Activated naive CD4-positive, alpha-beta T cell treated with anti-CD3 and anti-CD28 coated beads for 36 hours (primary cell): ENCODE measurements at regions not wholly inside any gene's neighbourhood (a gene's known extent, or its start where the extent isn't known, plus 50 kb on each side); places are given as distances from the start of the nearest gene placed in this dataset.
"Not testable (repeated sequence)": the region's sequence is repeated elsewhere in the genome, so short reads cannot be mapped to it uniquely, and the experiment has no call there.

ENCODE experiments used
- CTCF ChIA-PET: fragments of 350-600 bp; sonication (Branson Sonifier 250); formaldehyde crosslinking; loops from one replicate; lab custom pipeline; 2021; ENCODE audit warnings: antibody characterized with exemption; lab: Charles Lee
- DNase-seq: peaks from one replicate; pipeline ENCODE4 v3.0.0-alpha.2; 2020
- H3K27ac Mint-ChIP-seq: one replicate; pipeline ENCODE4 v1.8.0; 2021; ENCODE audit warnings: mild to moderate bottlenecking, mixed read lengths
- H3K27me3 Mint-ChIP-seq: one replicate; pipeline ENCODE4 v1.8.0; 2021; ENCODE audit warnings: low read depth, mixed read lengths
- H3K36me3 Mint-ChIP-seq: one replicate; pipeline ENCODE4 v1.8.0; 2021; ENCODE audit warnings: low read depth, mixed read lengths
- H3K4me1 Mint-ChIP-seq: one replicate; pipeline ENCODE4 v1.8.0; 2021; ENCODE audit warnings: low read depth, mixed read lengths
- H3K4me3 Mint-ChIP-seq: one replicate; pipeline ENCODE4 v1.8.0; 2021; ENCODE audit warnings: mild to moderate bottlenecking, moderate library complexity, mixed read lengths
- H3K9me3 Mint-ChIP-seq: one replicate; pipeline ENCODE4 v1.8.0; 2021; ENCODE audit warnings: mixed read lengths
- intact Hi-C: fragments of 100-400 bp; cut with micrococcal nuclease; formaldehyde crosslinking; loops from one replicate; pipeline ENCODE4 v1.15.1; 2023

DNA sequence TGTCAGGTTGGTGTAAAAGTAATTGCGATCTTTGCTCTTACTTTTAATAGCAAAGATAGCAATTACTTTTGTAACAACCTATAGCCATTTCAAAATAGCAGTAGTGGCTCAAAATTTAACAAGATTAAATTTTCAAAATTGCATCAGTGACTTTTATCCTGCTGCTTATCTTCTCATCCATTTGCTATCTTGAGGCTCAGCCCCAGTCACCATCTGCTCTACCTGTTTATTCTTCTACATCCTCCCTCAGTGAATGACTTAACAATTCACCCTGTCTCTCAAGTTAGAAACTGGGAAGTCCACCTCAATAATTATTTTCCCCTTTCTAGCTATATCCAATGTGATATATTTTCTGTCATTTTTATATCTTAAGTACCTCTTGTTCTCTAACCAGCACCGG, 148.6 kb upstream of the ZNF804A start:
- CTCF ChIA-PET = no interaction called here
- no peaks in the 10 kb centered on the region for H3K4me1 Mint-ChIP-seq
- no peak overlapping the region for H3K27ac Mint-ChIP-seq
- intact Hi-C loops = no loop called here
- no peaks in the 10 kb centered on the region for H3K36me3 Mint-ChIP-seq
- H3K9me3 Mint-ChIP-seq = peaks cover 3% of the 10 kb centered on the region
- no peak overlapping the region for H3K4me3 Mint-ChIP-seq
- no peaks in the 10 kb centered on the region for H3K27me3 Mint-ChIP-seq
- no peak for DNase-seq

DNA sequence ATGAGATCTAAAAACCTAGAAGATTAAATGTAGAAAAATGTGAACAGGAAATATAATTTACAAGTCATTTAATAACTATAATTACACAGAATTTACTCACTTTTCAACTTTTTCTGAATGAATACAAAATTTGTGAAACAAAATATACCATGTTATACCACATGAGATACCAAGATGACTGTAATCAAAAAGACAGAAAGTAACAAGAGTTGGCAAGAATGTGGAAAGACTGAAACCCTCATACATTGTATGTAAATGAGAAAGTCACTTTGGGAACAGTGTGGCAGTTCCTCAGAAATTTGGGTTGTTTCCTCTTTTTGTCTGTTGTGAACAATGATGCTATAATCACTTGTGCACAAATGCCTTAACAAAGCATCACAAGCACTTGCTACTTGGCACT, 145.4 kb upstream of the ZNF804A start:
- Mint-ChIP-seq H3K27me3 (no peaks in the 10 kb centered on the region), H3K9me3 (no peaks in the 10 kb centered on the region), H3K36me3 (no peaks in the 10 kb centered on the region), H3K27ac (no peak overlapping the region), H3K4me3 (no peak overlapping the region), H3K4me1 (no peaks in the 10 kb centered on the region)
- no peak for DNase-seq
- CTCF ChIA-PET = no interaction called here
- intact Hi-C loops = no loop called here

DNA sequence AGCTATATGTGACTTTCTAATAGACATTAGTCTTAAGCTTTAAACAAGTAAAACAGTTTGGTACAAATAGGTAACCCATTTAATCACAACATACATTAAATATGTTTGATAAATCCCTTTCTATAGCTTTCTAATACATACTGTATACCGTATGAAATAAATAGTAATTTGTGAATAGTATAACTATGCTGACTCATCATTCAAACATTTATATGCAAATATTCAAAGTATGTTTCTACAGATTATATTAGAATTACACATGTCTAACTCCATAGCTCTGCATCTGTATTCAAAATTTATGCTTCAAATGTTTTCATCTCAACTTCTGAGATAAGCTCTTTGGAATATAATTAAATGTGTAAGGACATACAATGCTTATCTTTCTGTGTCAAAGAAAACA, 142.7 kb upstream of the ZNF804A start:
- no peak overlapping the region for H3K27ac Mint-ChIP-seq
- no peaks in the 10 kb centered on the region for H3K36me3 Mint-ChIP-seq
- intact Hi-C loops = no loop called here
- CTCF ChIA-PET = no interaction called here
- no peaks in the 10 kb centered on the region for H3K4me1 Mint-ChIP-seq
- H3K9me3 Mint-ChIP-seq = no peaks in the 10 kb centered on the region
- DNase-seq = no peak
- no peaks in the 10 kb centered on the region for H3K27me3 Mint-ChIP-seq
- H3K4me3 Mint-ChIP-seq = no peak overlapping the region

DNA sequence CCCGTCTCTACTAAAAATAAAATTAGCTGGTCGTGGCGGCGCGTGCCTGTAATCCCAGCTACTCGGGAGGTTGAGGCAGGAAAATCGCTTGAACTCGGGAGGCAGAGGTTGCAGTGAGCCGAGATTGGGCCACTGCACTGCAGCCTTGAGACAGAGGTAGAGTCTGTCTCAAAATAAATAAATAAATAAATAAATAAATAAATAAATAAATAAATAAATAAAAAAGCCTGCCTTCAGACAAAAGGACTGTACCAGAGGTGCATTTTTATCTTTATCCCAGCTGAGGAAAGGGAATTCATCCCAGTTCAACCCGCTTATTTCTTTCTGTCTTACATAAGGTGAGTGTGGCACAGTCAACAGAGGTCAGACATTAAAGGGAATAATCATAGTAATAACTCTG, 141.6 kb upstream of the ZNF804A start:
- H3K36me3 Mint-ChIP-seq, H3K9me3 Mint-ChIP-seq, H3K4me3 Mint-ChIP-seq, intact Hi-C loops, DNase-seq, H3K27ac Mint-ChIP-seq, H3K27me3 Mint-ChIP-seq, CTCF ChIA-PET, H3K4me1 Mint-ChIP-seq: not testable (repeated sequence)

DNA sequence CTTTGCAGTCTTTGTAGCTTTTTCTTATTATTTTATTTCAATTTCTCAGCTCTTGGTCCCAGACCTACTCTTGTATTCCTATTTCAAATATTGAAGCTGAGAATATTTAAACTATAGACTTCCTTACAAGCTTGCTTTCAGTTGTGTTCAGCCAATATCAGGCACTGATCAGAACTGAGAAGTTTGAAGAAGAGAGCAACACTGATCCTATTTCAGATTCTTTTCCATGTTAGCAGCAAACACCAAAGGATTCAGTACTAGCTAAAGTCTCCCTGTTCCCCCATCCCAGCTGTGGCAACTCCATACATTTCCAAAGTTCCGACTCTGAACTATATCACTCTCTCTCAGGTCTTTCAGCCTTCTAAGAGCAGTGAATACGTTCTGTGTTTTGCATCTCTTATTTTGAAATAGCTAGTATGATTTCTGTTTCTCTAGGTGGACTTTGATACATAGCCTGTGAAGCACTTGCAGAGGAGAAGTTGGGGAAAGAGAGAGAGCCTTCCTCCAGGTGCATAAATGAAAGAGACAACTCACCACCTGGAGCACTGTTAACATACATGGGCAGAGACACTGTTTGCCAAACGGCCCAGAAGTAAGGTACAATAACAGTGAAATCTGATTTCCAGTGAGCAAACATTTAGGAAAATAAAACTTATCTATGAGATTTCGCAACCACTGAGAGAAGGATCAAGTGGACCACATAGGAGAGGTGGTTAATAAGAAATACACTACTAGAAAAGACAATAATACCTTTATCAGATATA, 135.0 kb upstream of the ZNF804A start:
- Mint-ChIP-seq H3K36me3 (no peaks in the 10 kb centered on the region), H3K27ac (no peak overlapping the region), H3K4me1 (no peaks in the 10 kb centered on the region), H3K27me3 (no peaks in the 10 kb centered on the region), H3K4me3 (no peak overlapping the region), H3K9me3 (no peaks in the 10 kb centered on the region)
- CTCF ChIA-PET = no interaction called here
- intact Hi-C loops = no loop called here
- DNase-seq = no peak

DNA sequence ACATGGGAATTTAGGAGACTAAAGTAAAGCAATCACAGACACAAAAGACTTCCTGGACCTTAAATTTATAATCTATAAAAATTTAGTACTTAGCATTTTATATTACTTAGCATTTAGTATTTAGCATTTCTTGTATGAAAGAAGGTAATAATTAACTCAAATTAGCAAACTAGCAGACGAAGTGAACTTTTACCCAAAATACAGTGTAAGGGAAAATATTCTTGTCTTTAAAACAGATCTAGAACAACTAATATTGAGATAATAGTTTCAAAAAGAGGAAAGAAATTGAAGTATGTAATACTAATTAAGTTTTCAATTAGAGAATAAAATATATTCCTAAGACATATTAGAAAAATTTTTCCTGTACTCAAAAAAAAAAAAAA, 134.5 kb upstream of the ZNF804A start:
- intact Hi-C loops = no loop called here
- Mint-ChIP-seq H3K27ac (no peak overlapping the region), H3K4me3 (no peak overlapping the region), H3K9me3 (no peaks in the 10 kb centered on the region), H3K36me3 (no peaks in the 10 kb centered on the region), H3K4me1 (no peaks in the 10 kb centered on the region), H3K27me3 (no peaks in the 10 kb centered on the region)
- CTCF ChIA-PET = no interaction called here
- DNase-seq = no peak

DNA sequence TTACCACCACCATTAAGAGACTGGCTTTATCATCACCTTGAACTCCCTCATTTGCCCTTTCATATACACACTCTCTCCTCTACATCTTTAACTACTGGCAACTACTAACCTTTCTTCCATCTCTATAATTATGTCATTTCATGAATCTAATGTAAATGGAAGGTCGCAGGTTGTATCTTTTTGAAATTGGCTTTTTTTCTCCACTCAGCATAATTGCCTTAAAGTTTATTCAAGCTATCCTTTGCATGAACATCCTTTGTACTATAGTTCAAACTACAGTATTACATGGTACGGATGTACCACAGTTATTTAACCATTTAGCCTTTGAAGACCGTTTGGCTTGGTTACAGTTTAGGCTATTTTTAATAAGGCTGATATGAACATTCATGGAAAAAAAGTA, 129.5 kb upstream of the ZNF804A start:
- H3K4me3 Mint-ChIP-seq = no peak overlapping the region
- H3K9me3 Mint-ChIP-seq = no peaks in the 10 kb centered on the region
- intact Hi-C loops = no loop called here
- DNase-seq = no peak
- H3K36me3 Mint-ChIP-seq = no peaks in the 10 kb centered on the region
- H3K4me1 Mint-ChIP-seq = no peaks in the 10 kb centered on the region
- no peaks in the 10 kb centered on the region for H3K27me3 Mint-ChIP-seq
- CTCF ChIA-PET = no interaction called here
- no peak overlapping the region for H3K27ac Mint-ChIP-seq

DNA sequence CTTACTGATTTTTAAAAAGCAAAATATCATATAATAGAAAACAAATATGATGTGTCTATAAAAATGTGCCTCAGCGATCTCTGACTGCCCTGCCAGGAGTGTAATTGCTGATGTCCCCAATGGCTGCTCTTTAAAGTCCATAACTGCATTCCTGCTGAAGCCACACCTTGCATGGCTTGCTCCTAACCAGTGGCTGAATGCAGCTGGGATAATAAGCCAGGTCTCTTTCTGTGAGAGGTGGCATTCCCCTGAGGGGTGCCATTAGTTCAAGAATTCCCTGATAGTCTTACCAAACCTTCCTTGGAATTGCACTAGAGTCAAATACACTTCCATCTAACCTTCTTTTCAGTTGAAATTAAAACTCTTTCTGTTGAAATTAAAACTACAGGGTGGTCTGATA, 125.8 kb upstream of the ZNF804A start:
- DNase-seq = no peak
- H3K9me3 Mint-ChIP-seq = no peaks in the 10 kb centered on the region
- intact Hi-C loops = no loop called here
- CTCF ChIA-PET = no interaction called here
- no peak overlapping the region for H3K27ac Mint-ChIP-seq
- no peaks in the 10 kb centered on the region for H3K27me3 Mint-ChIP-seq
- no peaks in the 10 kb centered on the region for H3K36me3 Mint-ChIP-seq
- H3K4me1 Mint-ChIP-seq = no peaks in the 10 kb centered on the region
- H3K4me3 Mint-ChIP-seq = no peak overlapping the region

DNA sequence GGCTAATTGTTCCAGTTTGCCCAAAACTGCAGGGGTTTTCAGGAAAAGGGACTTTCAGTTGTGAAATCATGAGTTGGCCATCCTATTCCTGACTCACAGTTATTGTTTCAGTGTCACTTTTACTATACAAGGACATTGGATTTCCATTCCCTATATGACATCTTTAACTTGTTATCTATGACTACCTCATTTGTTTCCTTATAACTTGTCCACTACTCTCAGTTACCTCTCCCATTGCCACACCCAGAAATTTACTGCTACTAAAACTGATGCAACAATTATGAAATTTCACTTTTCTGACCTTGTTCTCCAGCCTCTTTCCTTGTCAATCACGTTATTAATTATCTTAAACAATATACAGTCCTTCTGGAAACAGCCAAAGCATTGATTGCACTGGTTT, 116.5 kb upstream of the ZNF804A start:
- intact Hi-C loops = loop anchor here (2.0 kb wide), 1 partner anchor 57 kb away; no protein-coding TSS in a partner anchor
- Mint-ChIP-seq H3K27me3 (no peaks in the 10 kb centered on the region), H3K4me1 (no peaks in the 10 kb centered on the region), H3K4me3 (no peak overlapping the region), H3K27ac (no peak overlapping the region), H3K36me3 (no peaks in the 10 kb centered on the region), H3K9me3 (peaks cover 2% of the 10 kb centered on the region)
- no peak for DNase-seq
- CTCF ChIA-PET = no interaction called here

DNA sequence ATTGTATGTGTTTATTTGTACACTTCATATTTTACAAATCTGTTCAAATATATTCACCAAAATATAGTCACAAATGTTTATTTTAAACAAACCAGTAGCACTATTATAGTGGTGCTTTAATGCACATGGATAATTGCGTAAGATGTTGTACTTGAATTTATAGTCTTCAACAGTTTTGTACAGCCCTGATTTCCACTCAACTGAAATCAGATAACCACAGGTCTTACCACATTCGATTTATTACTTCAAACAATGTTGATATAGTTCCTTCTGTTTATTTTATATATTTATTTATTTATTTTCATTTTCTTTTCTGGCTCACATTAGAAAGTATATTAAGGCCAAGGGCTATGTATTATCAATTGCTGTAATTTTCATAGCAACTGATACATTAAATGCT, 99.4 kb upstream of the ZNF804A start:
- Mint-ChIP-seq H3K9me3 (no peaks in the 10 kb centered on the region), H3K4me3 (no peak overlapping the region), H3K27me3 (no peaks in the 10 kb centered on the region), H3K4me1 (no peaks in the 10 kb centered on the region), H3K36me3 (no peaks in the 10 kb centered on the region), H3K27ac (no peak overlapping the region)
- intact Hi-C loops = no loop called here
- DNase-seq = no peak
- CTCF ChIA-PET = no interaction called here

DNA sequence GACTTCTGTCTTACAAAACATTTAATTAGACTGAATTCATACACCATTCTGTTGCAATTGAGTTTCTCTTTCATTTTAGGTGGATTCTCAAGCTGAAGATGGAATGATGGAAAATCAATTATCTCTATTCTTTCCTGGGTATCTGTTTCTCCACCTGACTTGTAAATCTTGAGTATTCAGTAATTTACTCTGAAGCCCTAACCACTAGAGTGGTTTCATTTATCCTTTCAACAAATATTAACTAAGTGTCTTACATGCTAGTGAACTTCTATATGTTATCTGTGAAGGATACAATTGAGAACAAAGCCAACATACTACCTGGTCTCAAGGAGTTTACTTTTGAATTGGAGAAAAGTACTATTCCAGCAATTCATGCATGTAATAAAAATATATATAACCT, 94.1 kb upstream of the ZNF804A start:
- CTCF ChIA-PET = no interaction called here
- no peaks in the 10 kb centered on the region for H3K36me3 Mint-ChIP-seq
- H3K27ac Mint-ChIP-seq = no peak overlapping the region
- intact Hi-C loops = no loop called here
- H3K9me3 Mint-ChIP-seq = peaks cover 3% of the 10 kb centered on the region
- H3K4me3 Mint-ChIP-seq = no peak overlapping the region
- no peaks in the 10 kb centered on the region for H3K27me3 Mint-ChIP-seq
- DNase-seq = no peak
- no peaks in the 10 kb centered on the region for H3K4me1 Mint-ChIP-seq

DNA sequence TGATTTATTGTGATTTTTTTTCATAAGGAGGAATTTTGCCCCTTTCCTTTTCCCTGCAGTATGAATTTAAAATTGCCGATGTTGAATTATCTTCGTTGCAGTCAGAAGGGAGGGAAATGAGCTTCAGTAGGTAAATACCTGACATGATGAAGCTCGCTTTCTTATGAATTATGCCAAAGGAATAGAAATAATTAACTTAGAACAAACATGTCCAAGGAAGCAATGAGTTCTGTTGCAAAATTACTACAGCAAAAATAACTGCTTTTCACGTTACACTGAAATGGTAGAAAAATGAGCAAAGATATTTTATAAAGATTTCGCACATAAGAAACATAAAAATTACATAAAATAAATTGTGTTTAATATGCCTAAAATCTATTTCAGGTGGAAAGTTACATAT, 91.1 kb upstream of the ZNF804A start:
- H3K27ac Mint-ChIP-seq = no peak overlapping the region
- CTCF ChIA-PET = no interaction called here
- H3K9me3 Mint-ChIP-seq = peaks cover 5% of the 10 kb centered on the region
- intact Hi-C loops = no loop called here
- no peak overlapping the region for H3K4me3 Mint-ChIP-seq
- no peaks in the 10 kb centered on the region for H3K27me3 Mint-ChIP-seq
- H3K4me1 Mint-ChIP-seq = no peaks in the 10 kb centered on the region
- H3K36me3 Mint-ChIP-seq = no peaks in the 10 kb centered on the region
- no peak for DNase-seq

DNA sequence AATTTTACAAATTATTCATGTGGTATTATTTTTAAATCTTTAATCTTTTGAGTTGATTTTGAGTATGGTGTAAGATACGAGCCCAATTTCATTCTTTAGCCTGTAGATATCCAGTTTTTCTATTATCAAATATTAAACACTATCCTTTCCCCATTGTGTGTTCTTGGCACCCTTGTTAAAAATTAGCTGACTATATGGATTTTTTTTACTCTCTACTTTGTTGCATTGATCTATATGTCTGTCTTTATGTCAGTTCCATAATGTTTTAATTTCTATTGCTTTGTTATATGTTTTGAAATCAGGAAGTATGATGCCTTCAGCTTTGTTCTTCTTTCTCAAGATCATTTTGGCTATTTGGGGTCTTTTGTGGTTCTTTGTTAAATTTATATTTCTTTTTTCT, 80.9 kb upstream of the ZNF804A start:
- Mint-ChIP-seq H3K4me3 (no peak overlapping the region), H3K9me3 (peaks cover 2% of the 10 kb centered on the region), H3K36me3 (no peaks in the 10 kb centered on the region), H3K27ac (no peak overlapping the region), H3K4me1 (no peaks in the 10 kb centered on the region), H3K27me3 (no peaks in the 10 kb centered on the region)
- CTCF ChIA-PET = no interaction called here
- DNase-seq = no peak
- intact Hi-C loops = no loop called here
